HG02852 (cell line): ENCODE measurements at regions not wholly inside any gene's neighbourhood (a gene's known extent, or its start where the extent isn't known, plus 50 kb on each side); places are given as distances from the start of the nearest gene placed in this dataset.
"Not testable (repeated sequence)": the region's sequence is repeated elsewhere in the genome, so short reads cannot be mapped to it uniquely, and the experiment has no call there.

Experiments
- ATAC-seq: cut with Tn5 transposase; IDR thresholded peaks from one replicate; pipeline ENCODE4 v1.9.1; 2021; ENCODE audit warnings: mild to moderate bottlenecking, moderate library complexity; ENCODE audit not compliant: unreplicated experiment

GRCh38 chr6:87772597-87773530, 70.8 kb upstream of the AKIRIN2 start:
- ATAC-seq, result no peak

GRCh38 chr6:87767478-87767877, 65.4 kb upstream of the AKIRIN2 start:
- ATAC-seq, result no peak

- ATAC-seq, result no peak
Observed at GRCh38 chr6:87766211-87766610, 64.2 kb upstream of the AKIRIN2 start.

GRCh38 chr6:87763901-87764300, 61.9 kb upstream of the AKIRIN2 start:
- ATAC-seq, result no peak

- no peak for ATAC-seq
Observed at GRCh38 chr6:87763276-87763675, 61.2 kb upstream of the AKIRIN2 start.

- ATAC-seq, result no peak
Observed at GRCh38 chr6:87762116-87762515, 60.1 kb upstream of the AKIRIN2 start.

GRCh38 chr6:87757792-87758191, 55.8 kb upstream of the AKIRIN2 start:
- no peak for ATAC-seq

- peak; percentile 93 for ATAC-seq
Observed at GRCh38 chr6:87756858-87757257, 54.8 kb upstream of the AKIRIN2 start.

GRCh38 chr6:87755708-87756671, 54.0 kb upstream of the AKIRIN2 start:
- no peak for ATAC-seq

- ATAC-seq, result peak; percentile 55
Observed at GRCh38 chr6:87754828-87755227, 52.8 kb upstream of the AKIRIN2 start.

- ATAC-seq, result no peak
Observed at GRCh38 chr6:87753131-87753685, 51.2 kb upstream of the AKIRIN2 start.

GRCh38 chr6:87752503-87752902, 50.5 kb upstream of the AKIRIN2 start:
- ATAC-seq, result not testable (repeated sequence)
